ENCODE measurements at regions not wholly inside any gene's neighbourhood (a gene's known extent, or its start where the extent isn't known, plus 50 kb on each side); places are given as distances from the start of the nearest gene placed in this dataset.

DNA sequence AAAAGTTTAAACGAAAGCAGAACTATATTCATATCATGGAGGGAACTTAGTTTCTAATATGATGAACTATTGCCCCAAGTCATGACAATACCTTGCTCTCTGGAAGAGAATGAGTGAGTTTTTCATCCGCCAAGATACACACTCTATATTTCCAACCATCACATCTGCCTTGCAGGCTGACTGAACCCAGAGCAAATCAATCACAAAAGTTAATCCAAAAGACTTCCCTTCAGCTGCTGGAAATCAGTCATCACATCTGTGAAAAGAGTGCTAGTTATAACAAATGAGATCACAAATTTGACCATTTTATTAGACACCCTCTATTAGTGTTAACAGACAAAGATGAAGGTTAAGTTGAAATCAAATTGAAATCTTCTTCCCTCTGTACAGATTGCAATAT lies 261.7 kb upstream of the PRKCQ start:
- TF ChIP-seq, protein P1, sequence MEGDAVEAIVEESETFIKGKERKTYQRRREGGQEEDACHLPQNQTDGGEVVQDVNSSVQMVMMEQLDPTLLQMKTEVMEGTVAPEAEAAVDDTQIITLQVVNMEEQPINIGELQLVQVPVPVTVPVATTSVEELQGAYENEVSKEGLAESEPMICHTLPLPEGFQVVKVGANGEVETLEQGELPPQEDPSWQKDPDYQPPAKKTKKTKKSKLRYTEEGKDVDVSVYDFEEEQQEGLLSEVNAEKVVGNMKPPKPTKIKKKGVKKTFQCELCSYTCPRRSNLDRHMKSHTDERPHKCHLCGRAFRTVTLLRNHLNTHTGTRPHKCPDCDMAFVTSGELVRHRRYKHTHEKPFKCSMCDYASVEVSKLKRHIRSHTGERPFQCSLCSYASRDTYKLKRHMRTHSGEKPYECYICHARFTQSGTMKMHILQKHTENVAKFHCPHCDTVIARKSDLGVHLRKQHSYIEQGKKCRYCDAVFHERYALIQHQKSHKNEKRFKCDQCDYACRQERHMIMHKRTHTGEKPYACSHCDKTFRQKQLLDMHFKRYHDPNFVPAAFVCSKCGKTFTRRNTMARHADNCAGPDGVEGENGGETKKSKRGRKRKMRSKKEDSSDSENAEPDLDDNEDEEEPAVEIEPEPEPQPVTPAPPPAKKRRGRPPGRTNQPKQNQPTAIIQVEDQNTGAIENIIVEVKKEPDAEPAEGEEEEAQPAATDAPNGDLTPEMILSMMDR (IDR thresholded peaks at IDR 0.05; ENCODE audit: low read length) = no peak
- no peak for TF ChIP-seq EZH2 (IDR thresholded peaks at IDR 0.05; ENCODE audit: borderline replicate concordance, low read length)
